Lung (tissue), 11 donors: ENCODE measurements at regions not wholly inside any gene's neighbourhood (a gene's known extent, or its start where the extent isn't known, plus 50 kb on each side); places are given as distances from the start of the nearest gene placed in this dataset.

Source experiments
- ATAC-seq: fragments of 200-7000 bp; cut with Tn5 transposase; one replicate; pipeline ENCODE4 v1.9.1; 2020; ENCODE audit warnings: moderate number of reproducible peaks; ENCODE audit not compliant: insufficient read depth, low FRiP score
- DNase-seq, 3 donors: peaks; one replicate each; pipeline ENCODE4 v3.0.0-alpha.2; 2013 to 2017
- H3K27ac ChIP-seq, 2 donors: one replicate each; pipeline ENCODE4 v1.5.1; 2013; ENCODE audit warnings: mild to moderate bottlenecking in 2 of 2, moderate library complexity in 2 of 2, control low read depth in 1 of 2, inconsistent platforms in 1 of 2, low read depth in 1 of 2, low read length in 1 of 2
- H3K27me3 ChIP-seq, 3 donors: one replicate each; pipeline ENCODE4 v1.5.1; 2013; ENCODE audit warnings: low read length in 2 of 3; ENCODE audit not compliant: control insufficient read depth in 3 of 3, insufficient read depth in 3 of 3
- H3K36me3 ChIP-seq, 4 donors: one replicate each; pipeline ENCODE4 v1.5.1; 2013; ENCODE audit warnings: low read length in 4 of 4, mild to moderate bottlenecking in 1 of 4, moderate library complexity in 1 of 4; ENCODE audit not compliant: control insufficient read depth in 4 of 4, insufficient read depth in 4 of 4
- H3K4me1 ChIP-seq, 5 donors: one replicate each; pipeline ENCODE4 v1.5.1; 2013; ENCODE audit warnings: low read length in 5 of 5, mild to moderate bottlenecking in 2 of 5, moderate library complexity in 1 of 5; ENCODE audit not compliant: control insufficient read depth in 5 of 5, insufficient read depth in 5 of 5
- H3K4me3 ChIP-seq: one replicate; pipeline ENCODE4 v1.5.1; 2013; ENCODE audit warnings: mild to moderate bottlenecking, control low read depth, moderate library complexity
- H3K9ac ChIP-seq, 2 donors: one replicate each; pipeline ENCODE4 v1.5.1; 2013; ENCODE audit warnings: low read length in 2 of 2, control low read depth in 1 of 2; ENCODE audit not compliant: insufficient read depth in 1 of 2
- H3K9me3 ChIP-seq, 4 donors: one replicate each; pipeline ENCODE4 v1.5.1; 2013; ENCODE audit warnings: low read length in 3 of 4, mild to moderate bottlenecking in 1 of 4, moderate library complexity in 1 of 4; ENCODE audit not compliant: control insufficient read depth in 4 of 4, insufficient read depth in 3 of 4
- WGBS, 2 donors: extraction: QIAGEN DNeasy Blood & Tissue Kit; methylation state at CpG; one replicate each; pipeline ENCODE4 v1.1.7; 2013; 5-methylcytosine and 5-hydroxymethylcytosine counted together
- TF ChIP-seq, protein P1 (sequence below): IDR thresholded peaks from 2 replicates; pipeline ENCODE4 v1.5.1; 2012; ENCODE audit warnings: mild to moderate bottlenecking; ENCODE audit errors: control extremely low read depth, extremely low read depth
- donor health status: control.
- donor health status: control.
- donor health status: Bipolar disorder and iron deficiency.
- donor health status: healthy.
- donor health status: DM: yes; HTN: yes; CAD: no.

GRCh38 chr17:14797801-14798200 lies 467.3 kb downstream of the PMP22 start:
- WGBS, 2 donors, result 81 to 83% methylated on average over 6 of the region's 6 CpGs
- Histone ChIP-seq H3K27ac (no peak overlapping the region), H3K9me3 (peaks cover 0 to 4% (median 0%) of the 10 kb centered on the region in 4 donors), H3K4me1 (no peaks in the 10 kb centered on the region), H3K36me3 (no peaks in the 10 kb centered on the region), H3K9ac (no peak overlapping the region), H3K4me3 (no peak overlapping the region), H3K27me3 (peaks cover 0 to 3% (median 0%) of the 10 kb centered on the region in 3 donors)
- ATAC-seq (no peak), DNase-seq (no peak)
- TF ChIP-seq, protein P1, sequence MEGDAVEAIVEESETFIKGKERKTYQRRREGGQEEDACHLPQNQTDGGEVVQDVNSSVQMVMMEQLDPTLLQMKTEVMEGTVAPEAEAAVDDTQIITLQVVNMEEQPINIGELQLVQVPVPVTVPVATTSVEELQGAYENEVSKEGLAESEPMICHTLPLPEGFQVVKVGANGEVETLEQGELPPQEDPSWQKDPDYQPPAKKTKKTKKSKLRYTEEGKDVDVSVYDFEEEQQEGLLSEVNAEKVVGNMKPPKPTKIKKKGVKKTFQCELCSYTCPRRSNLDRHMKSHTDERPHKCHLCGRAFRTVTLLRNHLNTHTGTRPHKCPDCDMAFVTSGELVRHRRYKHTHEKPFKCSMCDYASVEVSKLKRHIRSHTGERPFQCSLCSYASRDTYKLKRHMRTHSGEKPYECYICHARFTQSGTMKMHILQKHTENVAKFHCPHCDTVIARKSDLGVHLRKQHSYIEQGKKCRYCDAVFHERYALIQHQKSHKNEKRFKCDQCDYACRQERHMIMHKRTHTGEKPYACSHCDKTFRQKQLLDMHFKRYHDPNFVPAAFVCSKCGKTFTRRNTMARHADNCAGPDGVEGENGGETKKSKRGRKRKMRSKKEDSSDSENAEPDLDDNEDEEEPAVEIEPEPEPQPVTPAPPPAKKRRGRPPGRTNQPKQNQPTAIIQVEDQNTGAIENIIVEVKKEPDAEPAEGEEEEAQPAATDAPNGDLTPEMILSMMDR, result no peak

GRCh38 chr17:14797021-14797420 lies 468.1 kb downstream of the PMP22 start:
- Histone ChIP-seq H3K4me3 (no peak overlapping the region), H3K27ac (no peak overlapping the region), H3K36me3 (no peaks in the 10 kb centered on the region), H3K9me3 (peaks cover 0 to 4% (median 0%) of the 10 kb centered on the region in 4 donors), H3K9ac (no peak overlapping the region), H3K27me3 (peaks cover 0 to 3% (median 0%) of the 10 kb centered on the region in 3 donors), H3K4me1 (no peaks in the 10 kb centered on the region)
- TF ChIP-seq, protein P1, result no peak
- DNase-seq (no peak), ATAC-seq (no peak)
- 76 to 82% methylated on average over 4 of the region's 4 CpGs for WGBS, 2 donors

DNA sequence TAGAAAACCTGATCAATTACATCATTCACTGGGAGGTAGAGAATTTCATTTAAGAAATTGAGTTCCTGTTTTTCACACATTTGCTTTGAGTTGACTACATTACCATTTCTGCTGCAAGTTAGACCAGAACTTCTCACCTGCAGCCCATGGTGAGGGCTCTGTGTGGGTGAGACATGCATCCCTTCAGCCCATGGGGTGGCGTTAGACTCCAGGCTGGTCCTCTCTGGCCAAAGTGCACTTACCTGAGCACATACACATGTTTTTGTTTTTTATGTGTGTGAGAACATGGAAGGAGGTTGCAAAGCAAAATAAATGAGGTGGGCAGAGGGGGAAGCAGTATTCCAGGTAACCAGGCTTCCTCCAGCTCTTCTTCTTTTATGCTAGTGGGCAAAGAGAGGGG lies 470.2 kb downstream of the PMP22 start:
- ATAC-seq, result no peak
- H3K9me3 ChIP-seq, result peaks cover 0 to 1% (median 0%) of the 10 kb centered on the region in 4 donors
- H3K4me3 ChIP-seq, result no peak overlapping the region
- H3K4me1 ChIP-seq, result no peaks in the 10 kb centered on the region
- H3K27me3 ChIP-seq, result peaks cover 0 to 3% (median 0%) of the 10 kb centered on the region in 3 donors
- no peak overlapping the region for H3K27ac ChIP-seq
- no peak overlapping the region for H3K9ac ChIP-seq
- H3K36me3 ChIP-seq, result no peaks in the 10 kb centered on the region
- no peak for DNase-seq
- TF ChIP-seq, protein P1, result no peak
- WGBS, 2 donors, result 89 to 92% methylated on average over 1 of the region's 1 CpG

DNA sequence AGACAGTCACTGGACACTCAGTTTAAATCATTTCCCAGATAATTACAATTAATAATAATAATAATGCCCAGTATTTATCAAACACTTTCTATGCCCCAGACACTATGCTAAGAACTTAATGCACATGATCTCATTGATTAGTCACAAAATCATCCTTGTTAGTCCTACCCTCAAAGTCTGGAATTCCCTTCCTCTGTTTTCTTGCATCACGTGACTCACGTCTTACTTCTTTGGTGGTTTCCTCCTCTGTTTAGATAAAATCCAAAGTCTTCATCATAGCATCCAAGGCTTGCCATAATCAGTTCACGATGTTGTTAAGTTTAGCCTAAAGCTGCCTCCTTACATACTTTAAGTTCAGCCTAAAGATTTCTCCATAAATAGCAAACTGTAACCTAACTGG lies 471.9 kb downstream of the PMP22 start:
- Histone ChIP-seq H3K36me3 (no peaks in the 10 kb centered on the region), H3K27ac (no peak overlapping the region), H3K9ac (no peak overlapping the region), H3K9me3 (peaks cover 0 to 1% (median 0%) of the 10 kb centered on the region in 4 donors), H3K4me1 (no peaks in the 10 kb centered on the region), H3K27me3 (peaks cover 0 to 3% (median 0%) of the 10 kb centered on the region in 3 donors), H3K4me3 (no peak overlapping the region)
- TF ChIP-seq, protein P1, result no peak
- ATAC-seq (no peak), DNase-seq (no peak)
- WGBS, 2 donors, result 64 to 70% methylated on average over 3 of the region's 3 CpGs
